CD14-positive monocyte (primary cell): ENCODE measurements at regions not wholly inside any gene's neighbourhood (a gene's known extent, or its start where the extent isn't known, plus 50 kb on each side); places are given as distances from the start of the nearest gene placed in this dataset.

Experiments
- DNase-seq, 3 donors: peaks; one replicate each; pipeline ENCODE4 v3.0.0-alpha.2; 2011 to 2022
- H2AFZ ChIP-seq: 2 replicates; pipeline ENCODE4 v1.6.0; 2012; ENCODE audit warnings: mild to moderate bottlenecking, low read depth, low read length, inconsistent platforms; ENCODE audit not compliant: insufficient read depth, poor library complexity, severe bottlenecking
- H3K27ac ChIP-seq, 2 donors: 1 replicate in 1 of 2; 2 replicates in 1 of 2; pipeline ENCODE4 v1.5.1; 2012 to 2013; ENCODE audit warnings: low read length in 2 of 2, control low read depth in 1 of 2, inconsistent platforms in 1 of 2, low read depth in 1 of 2, mild to moderate bottlenecking in 1 of 2
- H3K27me3 ChIP-seq, 2 donors: one replicate each; pipeline versions ENCODE4 v1.6.0 to v1.6.1; 2011 to 2013; ENCODE audit warnings: low read length in 2 of 2; ENCODE audit not compliant: control insufficient read depth in 2 of 2, insufficient read depth in 2 of 2
- H3K36me3 ChIP-seq, 2 donors: replicated peaks in 1 of 2; 1 replicate in 1 of 2; 2 replicates in 1 of 2; pipeline versions ENCODE4 v1.5.1 to v1.6.1; 2012 to 2013; ENCODE audit warnings: low read length in 2 of 2, control low read depth in 1 of 2, inconsistent platforms in 1 of 2, mild to moderate bottlenecking in 1 of 2; ENCODE audit not compliant: insufficient read depth in 2 of 2, control insufficient read depth in 1 of 2
- H3K4me1 ChIP-seq, 2 donors: 1 replicate in 1 of 2; 2 replicates in 1 of 2; pipeline versions ENCODE4 v1.5.1 to v1.6.1; 2012 to 2013; ENCODE audit warnings: low read length in 2 of 2, control low read depth in 1 of 2, inconsistent platforms in 1 of 2, mild to moderate bottlenecking in 1 of 2, moderate library complexity in 1 of 2; ENCODE audit not compliant: insufficient read depth in 2 of 2, control insufficient read depth in 1 of 2
- H3K4me2 ChIP-seq: replicated peaks from 2 replicates; pipeline ENCODE3; 2012; ENCODE audit warnings: low read length, moderate library complexity, mild to moderate bottlenecking; ENCODE audit not compliant: poor library complexity, severe bottlenecking; ENCODE audit errors: extremely low read depth
- H3K4me3 ChIP-seq, 3 experiments: fragments of 200-600 bp in 1 of 3; sonication (generic) in 1 of 3; replicated peaks in 1 of 3; 1 replicate in 2 of 3; 2 replicates in 1 of 3; pipeline ENCODE4 v1.5.1; 2011 to 2013; ENCODE audit warnings: low read length in 3 of 3, mild to moderate bottlenecking in 3 of 3, control low read depth in 2 of 3, low read depth in 2 of 3, inconsistent platforms in 1 of 3, moderate library complexity in 1 of 3
- H3K79me2 ChIP-seq: 2 replicates; pipeline ENCODE4 v1.6.0; 2012; ENCODE audit warnings: mild to moderate bottlenecking, control low read depth, inconsistent platforms, low read length, moderate library complexity; ENCODE audit not compliant: insufficient read depth
- H3K9ac ChIP-seq: 2 replicates; pipeline ENCODE4 v1.6.0; 2017; ENCODE audit warnings: low read length, mild to moderate bottlenecking; ENCODE audit not compliant: insufficient read depth, poor library complexity, severe bottlenecking
- H3K9me3 ChIP-seq, 2 donors: replicated peaks in 1 of 2; 1 replicate in 1 of 2; 2 replicates in 1 of 2; pipeline versions ENCODE4 v1.5.1 to v1.6.1; 2012 to 2013; ENCODE audit warnings: low read length in 2 of 2, control low read depth in 1 of 2; ENCODE audit not compliant: control insufficient read depth in 1 of 2, insufficient read depth in 1 of 2
- H4K20me1 ChIP-seq: 2 replicates; pipeline ENCODE4 v1.6.0; 2012; ENCODE audit warnings: mild to moderate bottlenecking, low read length, control low read depth, moderate library complexity; ENCODE audit not compliant: insufficient read depth
- H3K27ac Mint-ChIP-seq, 7 donors: one replicate each; pipeline ENCODE4 v1.8.0; 2020; ENCODE audit warnings: mild to moderate bottlenecking in 7 of 7, mixed read lengths in 7 of 7, moderate library complexity in 6 of 7, inconsistent platforms in 2 of 7
- H3K27me3 Mint-ChIP-seq, 3 donors: one replicate each; pipeline ENCODE4 v1.8.0; 2021 to 2022; ENCODE audit warnings: low read depth in 3 of 3, mild to moderate bottlenecking in 3 of 3, mixed read lengths in 3 of 3, moderate library complexity in 3 of 3, inconsistent platforms in 1 of 3
- H3K36me3 Mint-ChIP-seq, 2 donors: one replicate each; pipeline ENCODE4 v1.8.0; 2020; ENCODE audit warnings: mixed read lengths in 2 of 2, inconsistent platforms in 1 of 2, mild to moderate bottlenecking in 1 of 2
- H3K4me1 Mint-ChIP-seq: one replicate; pipeline ENCODE4 v1.8.0; 2020; ENCODE audit warnings: mild to moderate bottlenecking, mixed read lengths
- H3K4me3 Mint-ChIP-seq, 2 donors: one replicate each; pipeline ENCODE4 v1.8.0; 2020; ENCODE audit warnings: mild to moderate bottlenecking in 2 of 2, mixed read lengths in 2 of 2, moderate library complexity in 1 of 2
- H3K9me3 Mint-ChIP-seq, 7 donors: one replicate each; pipeline ENCODE4 v1.8.0; 2020 to 2022; ENCODE audit warnings: mixed read lengths in 7 of 7, mild to moderate bottlenecking in 6 of 7, moderate library complexity in 6 of 7, inconsistent platforms in 2 of 7
- CTCF ChIP-seq: fragments of 200-600 bp; IDR thresholded peaks from one replicate; pipeline ENCODE4 v1.8.0; 2022; ENCODE audit warnings: antibody characterized with exemption, mild to moderate bottlenecking
- WGBS: methylation state at CpG from one replicate; pipeline ENCODE4 v1.1.5; 2013; ENCODE audit warnings: missing lambda C conversion rate; ENCODE audit not compliant: insufficient coverage; 5-methylcytosine and 5-hydroxymethylcytosine counted together
- intact Hi-C, 2 donors: fragments of 100-400 bp; cut with micrococcal nuclease; formaldehyde crosslinking; loops; one replicate each; pipeline versions ENCODE4 v1.15.0 to v1.15.1; 2023

GRCh38 chr12:125269276-125269675 is 204.0 kb downstream of the AACS start:
- no peak overlapping the region for H3K27ac Mint-ChIP-seq
- DNase-seq: no peak
- no peaks in the 10 kb centered on the region for H4K20me1 ChIP-seq
- H3K9me3 ChIP-seq: no peaks in the 10 kb centered on the region
- no peak for TF ChIP-seq CTCF
- peaks cover 0 to 5% (median 0%) of the 10 kb centered on the region in 7 donors for H3K9me3 Mint-ChIP-seq
- no peak overlapping the region for H3K4me3 ChIP-seq
- H3K27ac ChIP-seq: no peak overlapping the region
- H3K79me2 ChIP-seq: no peaks in the 10 kb centered on the region
- H3K9ac ChIP-seq: no peak overlapping the region
- no peak overlapping the region for H3K4me3 Mint-ChIP-seq
- no peak overlapping the region for H2AFZ ChIP-seq
- no peaks in the 10 kb centered on the region for H3K4me1 ChIP-seq
- H3K4me1 Mint-ChIP-seq: no peaks in the 10 kb centered on the region
- no peaks in the 10 kb centered on the region for H3K27me3 ChIP-seq
- no peaks in the 10 kb centered on the region for H3K36me3 Mint-ChIP-seq
- WGBS: 69% methylated on average over 2 of the region's 5 CpGs
- no peaks in the 10 kb centered on the region for H3K36me3 ChIP-seq
- H3K4me2 ChIP-seq: no peak overlapping the region
- H3K27me3 Mint-ChIP-seq: peaks cover 2 to 8% (median 7%) of the 10 kb centered on the region in 3 donors
- intact Hi-C loops: no loop called here

DNA sequence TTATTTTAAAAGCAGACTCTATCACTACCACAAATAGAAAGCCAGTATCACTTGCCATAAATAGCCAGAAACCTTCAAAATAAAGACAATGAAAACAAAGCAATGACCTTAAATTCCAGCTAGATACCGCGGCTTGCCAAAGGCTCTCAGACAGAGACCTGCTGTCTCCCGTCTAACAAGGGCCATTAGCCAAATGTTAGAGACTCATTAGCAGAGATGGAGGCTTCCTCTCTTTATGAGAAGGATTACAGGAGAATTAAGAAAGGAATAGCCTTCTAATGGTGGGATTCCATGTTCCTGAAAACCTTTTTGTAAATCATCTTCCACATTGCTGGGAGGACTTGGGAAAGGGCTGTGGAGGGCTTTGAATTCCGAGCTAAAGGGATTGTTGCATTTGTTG is 206.7 kb downstream of the AACS start:
- TF ChIP-seq CTCF: no peak
- Histone ChIP-seq H3K27ac (no peak overlapping the region), H3K9ac (no peak overlapping the region), H4K20me1 (no peaks in the 10 kb centered on the region), H3K9me3 (no peaks in the 10 kb centered on the region), H2AFZ (no peak overlapping the region), H3K4me1 (no peaks in the 10 kb centered on the region), H3K27me3 (no peaks in the 10 kb centered on the region), H3K4me3 (no peak overlapping the region), H3K79me2 (no peaks in the 10 kb centered on the region), H3K36me3 (no peaks in the 10 kb centered on the region), H3K4me2 (no peak overlapping the region)
- WGBS: 71% methylated on average over 1 of the region's 4 CpGs
- H3K27ac Mint-ChIP-seq: no peak overlapping the region
- no peak for DNase-seq
- peaks cover 2 to 10% (median 7%) of the 10 kb centered on the region in 3 donors for H3K27me3 Mint-ChIP-seq
- intact Hi-C loops: no loop called here
- H3K4me1 Mint-ChIP-seq: no peaks in the 10 kb centered on the region
- H3K36me3 Mint-ChIP-seq: no peaks in the 10 kb centered on the region
- H3K9me3 Mint-ChIP-seq: peaks cover 0 to 3% (median 0%) of the 10 kb centered on the region in 7 donors
- H3K4me3 Mint-ChIP-seq: no peak overlapping the region
